ENCODE measurements at regions not wholly inside any gene's neighbourhood (a gene's known extent, or its start where the extent isn't known, plus 50 kb on each side); places are given as distances from the start of the nearest gene placed in this dataset.

DNA sequence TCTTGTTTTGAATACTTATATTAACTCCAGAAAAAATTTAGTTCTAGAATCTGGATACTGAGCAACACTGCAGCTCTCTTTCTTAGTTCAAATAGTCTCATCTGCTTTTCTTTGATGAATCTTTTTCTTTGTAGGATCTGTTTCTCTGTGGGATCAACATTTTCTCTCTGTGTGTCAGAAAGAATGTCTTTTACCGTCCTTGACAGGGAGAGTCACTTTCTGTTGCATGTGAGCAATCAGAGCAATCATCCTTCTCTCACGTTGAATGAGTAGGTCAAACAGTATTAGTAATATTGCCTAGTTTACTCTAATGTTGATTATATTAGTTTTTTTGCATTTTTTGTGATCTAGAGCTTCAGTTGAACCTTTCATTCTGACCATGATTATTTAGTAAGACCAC, 130.9 kb downstream of the TRMT11 start:
- TF ChIP-seq, protein P1, sequence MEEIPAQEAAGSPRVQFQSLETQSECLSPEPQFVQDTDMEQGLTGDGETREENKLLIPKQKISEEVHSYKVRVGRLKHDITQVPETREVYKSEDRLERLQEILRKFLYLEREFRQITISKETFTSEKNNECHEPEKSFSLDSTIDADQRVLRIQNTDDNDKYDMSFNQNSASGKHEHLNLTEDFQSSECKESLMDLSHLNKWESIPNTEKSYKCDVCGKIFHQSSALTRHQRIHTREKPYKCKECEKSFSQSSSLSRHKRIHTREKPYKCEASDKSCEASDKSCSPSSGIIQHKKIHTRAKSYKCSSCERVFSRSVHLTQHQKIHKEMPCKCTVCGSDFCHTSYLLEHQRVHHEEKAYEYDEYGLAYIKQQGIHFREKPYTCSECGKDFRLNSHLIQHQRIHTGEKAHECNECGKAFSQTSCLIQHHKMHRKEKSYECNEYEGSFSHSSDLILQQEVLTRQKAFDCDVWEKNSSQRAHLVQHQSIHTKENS (CRISPR knock-in tag; IDR thresholded peaks at IDR 0.05) = no peak
- TF ChIP-seq, protein P2, sequence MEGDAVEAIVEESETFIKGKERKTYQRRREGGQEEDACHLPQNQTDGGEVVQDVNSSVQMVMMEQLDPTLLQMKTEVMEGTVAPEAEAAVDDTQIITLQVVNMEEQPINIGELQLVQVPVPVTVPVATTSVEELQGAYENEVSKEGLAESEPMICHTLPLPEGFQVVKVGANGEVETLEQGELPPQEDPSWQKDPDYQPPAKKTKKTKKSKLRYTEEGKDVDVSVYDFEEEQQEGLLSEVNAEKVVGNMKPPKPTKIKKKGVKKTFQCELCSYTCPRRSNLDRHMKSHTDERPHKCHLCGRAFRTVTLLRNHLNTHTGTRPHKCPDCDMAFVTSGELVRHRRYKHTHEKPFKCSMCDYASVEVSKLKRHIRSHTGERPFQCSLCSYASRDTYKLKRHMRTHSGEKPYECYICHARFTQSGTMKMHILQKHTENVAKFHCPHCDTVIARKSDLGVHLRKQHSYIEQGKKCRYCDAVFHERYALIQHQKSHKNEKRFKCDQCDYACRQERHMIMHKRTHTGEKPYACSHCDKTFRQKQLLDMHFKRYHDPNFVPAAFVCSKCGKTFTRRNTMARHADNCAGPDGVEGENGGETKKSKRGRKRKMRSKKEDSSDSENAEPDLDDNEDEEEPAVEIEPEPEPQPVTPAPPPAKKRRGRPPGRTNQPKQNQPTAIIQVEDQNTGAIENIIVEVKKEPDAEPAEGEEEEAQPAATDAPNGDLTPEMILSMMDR (IDR thresholded peaks at IDR 0.05 in 2 of 3, conservative IDR thresholded peaks at IDR 0.05 in 1 of 3; ENCODE audit: insufficient read depth in 2 of 3, low read depth in 1 of 3, low read length in 3 of 3) = no peak
- TF ChIP-seq, protein P3, sequence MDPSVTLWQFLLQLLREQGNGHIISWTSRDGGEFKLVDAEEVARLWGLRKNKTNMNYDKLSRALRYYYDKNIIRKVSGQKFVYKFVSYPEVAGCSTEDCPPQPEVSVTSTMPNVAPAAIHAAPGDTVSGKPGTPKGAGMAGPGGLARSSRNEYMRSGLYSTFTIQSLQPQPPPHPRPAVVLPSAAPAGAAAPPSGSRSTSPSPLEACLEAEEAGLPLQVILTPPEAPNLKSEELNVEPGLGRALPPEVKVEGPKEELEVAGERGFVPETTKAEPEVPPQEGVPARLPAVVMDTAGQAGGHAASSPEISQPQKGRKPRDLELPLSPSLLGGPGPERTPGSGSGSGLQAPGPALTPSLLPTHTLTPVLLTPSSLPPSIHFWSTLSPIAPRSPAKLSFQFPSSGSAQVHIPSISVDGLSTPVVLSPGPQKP (CRISPR knock-in tag; IDR thresholded peaks at IDR 0.05) = no peak
- TF ChIP-seq EP300 (IDR thresholded peaks at IDR 0.05; ENCODE audit: low read length) (no peak), ARID2 (IDR thresholded peaks at IDR 0.05) (no peak)
